GDM1 (cell line): ENCODE measurements at regions not wholly inside any gene's neighbourhood (a gene's known extent, or its start where the extent isn't known, plus 50 kb on each side); places are given as distances from the start of the nearest gene placed in this dataset.
"Not testable (repeated sequence)": the region's sequence is repeated elsewhere in the genome, so short reads cannot be mapped to it uniquely, and the experiment has no call there.

ENCODE experiments used
- DNase-seq: peaks from one replicate; lab custom pipeline; 2025; lab: John Stamatoyannopoulos, UW

DNA sequence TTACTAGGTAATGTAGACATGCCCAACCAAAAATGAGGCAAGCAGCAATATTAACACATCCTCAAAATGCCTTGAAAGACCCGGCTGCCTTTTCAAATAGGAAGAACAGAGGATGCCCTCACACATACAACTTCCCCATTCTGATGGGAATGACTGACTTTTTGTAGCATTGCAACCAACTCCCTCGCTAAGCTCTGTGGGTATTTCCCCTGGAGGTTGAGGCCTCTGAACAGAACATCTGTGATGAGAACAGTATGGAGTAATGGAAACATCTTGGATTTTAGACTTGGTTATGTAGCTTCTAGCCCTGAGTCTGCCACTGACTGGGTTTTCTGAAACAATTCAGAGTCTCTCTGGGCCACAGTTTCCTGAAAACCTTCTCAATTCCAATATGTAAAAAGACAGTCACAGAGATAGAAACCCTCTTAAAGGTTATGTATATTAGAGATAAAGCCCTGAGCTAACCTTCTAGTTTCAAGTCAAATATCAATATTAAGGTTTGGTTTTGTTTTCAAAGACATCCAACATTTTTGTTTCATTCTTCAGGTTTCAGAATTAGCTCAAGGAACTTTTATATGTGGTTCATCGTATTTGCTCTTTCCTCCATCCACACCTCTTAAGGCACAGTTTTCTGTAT lies 311.5 kb downstream of the SETD4 start:
- DNase-seq = no peak

DNA sequence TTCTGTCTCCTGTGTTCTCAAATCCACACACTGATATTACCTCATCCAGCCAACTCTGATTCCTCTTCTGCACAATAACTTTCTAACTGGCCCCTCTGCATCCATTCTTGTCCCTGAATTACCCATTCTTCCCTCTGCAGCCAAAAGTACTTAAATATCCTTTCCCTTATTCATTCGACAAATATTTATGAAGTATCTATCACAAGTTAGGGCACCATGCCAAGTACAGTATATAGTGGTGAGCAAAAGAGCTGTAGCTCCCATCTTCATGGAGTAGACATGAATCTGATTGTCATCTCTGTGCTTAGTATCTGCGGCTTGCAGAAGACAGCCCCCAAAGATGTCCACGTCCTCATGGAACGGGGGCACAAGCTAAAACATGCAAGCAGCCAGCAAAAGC lies 316.8 kb downstream of the SETD4 start:
- DNase-seq = no peak

DNA sequence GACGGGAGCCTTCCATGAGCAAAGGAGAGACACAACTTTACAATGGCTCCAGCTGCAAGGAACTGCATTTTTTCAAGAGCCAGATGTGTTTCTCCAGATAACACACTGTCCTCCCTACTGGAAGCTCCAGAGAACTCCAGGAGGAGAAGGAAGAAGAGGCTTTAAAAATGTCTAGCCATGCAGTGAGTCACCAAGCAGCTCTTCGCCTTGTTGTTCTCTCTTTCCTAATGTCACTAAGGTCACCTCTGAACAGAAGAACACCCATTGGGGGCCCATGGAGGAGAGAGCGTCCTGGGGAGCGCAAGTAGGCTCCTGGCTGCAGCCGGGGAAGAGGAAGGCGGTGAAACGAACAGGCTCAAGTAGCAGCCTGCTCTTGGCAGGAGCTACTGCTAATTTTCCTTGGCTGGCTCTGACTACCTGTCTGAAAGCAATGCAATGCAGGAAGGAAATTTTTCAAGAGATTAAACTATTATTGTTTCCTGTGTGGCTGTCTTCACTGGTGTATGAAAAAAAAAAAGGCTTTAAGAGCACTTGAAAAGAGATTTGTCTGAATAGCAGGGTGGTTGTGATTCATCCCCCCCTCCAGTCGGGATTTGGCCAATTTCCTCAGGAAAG lies 321.9 kb downstream of the SETD4 start:
- DNase-seq = no peak

DNA sequence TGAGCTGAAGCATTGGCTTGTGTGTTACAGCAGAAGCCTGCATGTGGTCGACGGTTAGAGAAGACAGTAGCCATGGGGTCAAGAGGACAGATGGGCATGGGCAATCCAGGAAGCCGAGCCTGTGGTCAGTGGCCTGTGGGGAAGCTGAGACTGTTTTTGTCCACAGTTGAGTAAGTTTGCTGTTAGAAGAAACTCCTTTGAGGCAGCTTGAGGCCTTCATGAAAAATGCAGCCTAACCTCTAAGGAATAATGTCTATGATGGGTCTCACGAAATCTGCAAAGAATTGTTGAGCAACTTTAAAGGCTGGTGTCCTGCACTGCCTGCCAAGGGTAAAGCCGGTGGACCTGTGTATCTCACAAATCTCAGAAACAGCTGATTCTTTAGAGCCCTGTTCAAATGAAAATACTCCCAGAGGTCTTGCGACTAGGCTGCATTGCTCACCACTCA lies 322.4 kb downstream of the SETD4 start:
- DNase-seq = no peak

DNA sequence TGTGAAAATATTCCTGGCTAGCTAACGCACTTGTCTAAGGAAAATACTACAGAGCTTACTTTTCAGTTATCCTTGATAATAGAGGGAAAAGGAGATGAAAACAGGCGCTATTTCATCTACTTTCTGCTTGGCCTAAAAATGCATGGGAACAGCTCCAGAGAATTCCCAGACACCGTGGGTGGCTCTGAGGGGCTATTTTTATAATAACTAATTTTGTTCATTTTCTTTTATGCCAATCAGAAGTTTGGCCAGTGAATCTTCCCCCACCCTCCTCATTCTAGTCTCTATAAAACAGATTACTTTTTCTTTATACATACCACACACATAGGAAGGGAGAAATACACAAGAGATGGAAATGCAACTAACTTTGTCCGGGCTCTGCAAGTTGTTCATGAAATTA lies 322.9 kb downstream of the SETD4 start:
- DNase-seq = no peak

DNA sequence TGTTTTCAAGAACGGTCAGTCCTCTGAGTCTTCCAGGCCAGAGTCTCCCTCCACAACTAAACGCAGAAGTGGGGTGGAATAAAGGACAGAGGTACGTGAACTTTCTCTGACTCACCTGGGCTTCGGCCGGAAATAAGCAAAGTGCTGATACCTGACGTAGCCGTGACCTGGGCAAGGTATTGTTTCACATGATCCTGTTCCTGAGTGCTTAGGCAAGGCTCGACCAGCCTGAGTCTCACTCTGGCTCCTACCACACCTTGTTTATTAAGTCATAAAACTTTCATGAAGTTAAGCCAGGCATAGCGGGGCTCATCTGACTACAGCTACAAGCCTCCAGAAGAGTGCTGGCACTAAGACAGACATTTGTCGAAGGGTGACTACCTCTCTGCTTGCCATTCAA lies 327.5 kb downstream of the SETD4 start:
- no peak for DNase-seq

DNA sequence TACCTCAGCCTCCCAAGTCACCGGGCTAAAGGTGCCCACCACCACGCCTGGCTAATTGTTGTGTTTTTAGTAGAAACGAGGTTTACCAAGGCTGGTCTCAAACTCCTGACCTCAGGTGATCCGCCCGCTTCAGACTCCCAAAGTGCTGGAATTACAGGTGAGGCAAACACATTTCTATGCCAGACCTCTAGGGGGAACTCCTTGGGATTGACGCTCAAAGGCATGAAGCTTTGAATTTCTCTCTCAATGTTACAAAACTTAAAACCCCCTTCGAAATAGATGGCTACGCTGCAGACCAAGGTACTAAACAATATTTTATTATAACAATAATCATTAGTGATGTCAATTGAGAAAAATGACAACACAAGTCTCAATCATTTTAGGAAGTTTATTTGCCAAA lies 330.0 kb downstream of the SETD4 start:
- no peak for DNase-seq

DNA sequence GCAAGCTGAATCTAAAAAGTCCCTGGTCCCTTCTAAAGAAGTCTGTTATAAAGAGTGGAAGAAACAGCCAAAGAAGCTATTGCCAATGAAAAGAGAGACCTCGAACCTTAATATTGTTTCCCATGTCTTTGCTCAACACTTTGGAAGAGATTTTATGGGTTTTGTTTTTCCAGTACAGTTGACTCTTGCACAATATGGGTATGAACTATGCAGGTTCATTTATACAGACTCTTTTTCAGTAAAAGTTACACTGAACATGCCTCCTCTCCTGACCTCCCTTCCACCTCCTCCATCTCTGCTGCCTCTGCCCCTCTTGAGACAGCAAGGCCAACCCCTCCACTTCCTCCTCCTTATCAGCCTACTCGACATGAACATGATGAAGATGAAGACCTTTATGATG lies 332.5 kb downstream of the SETD4 start:
- DNase-seq = no peak

DNA sequence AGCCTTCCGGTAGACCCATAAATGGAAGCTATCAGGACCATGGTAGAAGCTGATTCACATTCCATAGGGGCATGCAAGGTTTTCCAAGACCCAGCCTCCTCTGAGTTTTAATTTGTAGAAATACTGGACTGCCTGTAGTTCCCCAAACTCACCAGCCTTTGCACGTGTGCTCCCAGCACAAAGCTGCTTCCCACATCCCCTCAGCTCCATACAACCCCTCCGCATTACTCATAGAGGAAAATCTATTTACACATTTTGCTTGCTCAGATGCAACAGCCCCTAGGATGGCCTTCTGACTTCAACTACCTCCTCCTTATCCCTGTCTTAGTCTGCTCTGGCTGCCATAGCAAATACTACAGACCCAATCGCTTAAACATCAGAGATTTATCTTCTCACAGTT lies 336.2 kb downstream of the SETD4 start:
- DNase-seq = no peak

DNA sequence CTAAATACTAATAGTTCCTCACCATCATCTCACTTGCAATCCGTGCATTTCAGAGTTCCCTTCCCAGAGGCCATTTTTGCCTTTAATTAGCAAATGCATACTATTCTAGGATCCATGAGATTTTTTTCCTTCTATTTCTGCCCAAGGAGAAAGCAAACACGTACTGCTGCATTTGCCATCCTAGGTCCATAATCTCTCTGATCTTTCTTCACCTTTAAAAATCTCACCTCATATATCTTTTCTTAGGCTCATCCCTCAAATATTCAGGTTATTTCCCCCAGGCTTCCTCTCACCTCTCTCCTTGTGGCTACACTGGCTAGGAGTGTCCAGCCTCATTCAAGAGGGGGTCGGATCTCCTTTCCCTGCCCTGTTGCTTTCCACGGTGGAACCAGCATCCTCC lies 338.6 kb downstream of the SETD4 start:
- DNase-seq = no peak

DNA sequence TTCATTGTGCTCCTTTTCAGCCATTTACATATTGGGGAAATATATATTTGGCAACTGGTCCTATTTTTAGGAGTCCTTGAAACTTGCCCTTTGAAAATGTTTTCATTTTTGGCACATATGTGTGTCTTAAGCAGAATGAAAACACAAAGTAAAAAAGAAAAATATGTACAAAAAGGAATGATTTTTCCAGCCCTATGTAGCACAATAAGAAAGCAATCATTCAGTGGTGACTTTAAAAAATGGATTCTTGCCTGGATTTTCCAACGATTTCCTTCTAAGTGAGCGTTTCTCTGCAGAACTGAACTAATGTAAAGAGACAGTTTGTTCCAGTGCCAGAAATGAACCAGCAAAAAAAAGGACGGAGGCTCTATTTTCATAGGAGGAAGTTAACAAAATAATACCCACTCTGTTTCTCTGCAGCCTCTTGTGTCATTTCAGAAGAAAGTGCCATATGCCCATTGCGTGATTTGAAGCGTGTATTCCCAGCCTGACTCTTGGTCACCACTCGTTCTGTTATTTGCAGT lies 340.1 kb downstream of the SETD4 start:
- DNase-seq = no peak

DNA sequence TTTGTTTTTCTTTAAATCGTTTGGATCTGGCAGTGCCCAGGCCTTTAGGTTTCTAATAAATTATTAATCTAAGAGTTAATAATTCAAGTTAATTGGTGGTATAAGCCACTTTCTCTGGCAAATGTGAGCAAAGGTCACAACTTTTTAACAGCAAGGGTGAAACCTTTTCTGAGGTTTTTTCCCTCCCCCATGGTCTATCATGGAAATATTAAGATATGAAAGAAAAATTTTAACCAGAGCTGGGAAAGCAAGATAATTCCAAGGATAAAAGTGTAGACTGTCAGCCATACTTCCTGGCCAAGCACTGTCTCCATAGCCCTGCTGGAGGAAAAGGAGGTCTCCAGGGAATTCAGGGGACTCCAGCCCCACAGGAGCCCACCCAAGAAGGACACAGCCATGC lies 341.2 kb downstream of the SETD4 start:
- no peak for DNase-seq

DNA sequence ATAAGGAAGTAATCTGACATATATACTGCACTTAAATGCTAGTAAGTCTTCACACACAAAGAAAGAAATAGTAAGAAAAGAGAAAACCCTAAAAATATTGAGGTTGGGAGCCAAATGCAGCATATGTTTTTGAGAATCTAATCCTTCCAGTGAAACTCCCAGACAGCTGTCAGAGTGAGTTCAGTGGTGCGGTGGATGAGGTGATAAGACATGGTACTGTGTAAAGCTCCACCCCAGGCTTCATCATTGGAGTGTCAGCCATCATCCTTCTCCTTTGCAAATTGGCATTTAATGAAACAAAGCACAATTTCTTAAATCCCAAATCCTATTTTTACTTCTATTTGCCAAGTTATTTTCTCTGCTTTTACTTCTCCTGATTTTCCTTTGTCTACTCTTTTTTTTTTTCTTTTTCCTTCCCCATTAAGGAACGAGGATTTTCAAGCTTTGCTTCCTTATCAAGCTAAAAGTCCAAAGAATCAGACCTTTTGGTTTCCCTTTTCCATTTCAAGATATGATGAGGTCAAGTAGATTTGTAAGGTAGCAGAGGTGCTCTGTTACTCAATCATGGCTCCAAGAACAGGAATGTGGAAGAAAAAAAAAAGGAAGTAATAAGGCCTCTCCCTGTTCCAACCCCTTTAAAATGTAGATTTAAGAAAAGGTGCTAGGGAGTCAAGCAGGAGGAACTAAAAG lies 343.3 kb downstream of the SETD4 start:
- no peak for DNase-seq

DNA sequence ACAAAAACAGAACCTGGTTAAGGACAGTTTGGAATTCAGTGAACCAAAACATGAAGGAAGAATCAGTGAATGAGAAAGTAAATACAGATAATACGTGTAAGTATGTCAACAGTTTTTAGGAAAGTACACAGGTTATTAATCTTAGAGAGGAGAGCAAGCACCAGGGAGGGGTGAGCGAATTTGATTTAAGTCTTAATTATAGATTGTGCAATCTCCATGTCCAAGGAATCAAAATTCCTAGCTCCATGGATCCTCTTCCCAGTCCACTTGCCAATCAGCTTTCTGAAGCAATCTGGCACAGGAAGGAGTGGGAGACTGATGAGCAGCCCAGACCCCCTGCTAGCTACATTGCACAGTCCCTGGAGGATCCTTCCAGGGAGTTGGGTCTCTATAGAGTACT lies 346.4 kb downstream of the SETD4 start:
- DNase-seq = no peak

DNA sequence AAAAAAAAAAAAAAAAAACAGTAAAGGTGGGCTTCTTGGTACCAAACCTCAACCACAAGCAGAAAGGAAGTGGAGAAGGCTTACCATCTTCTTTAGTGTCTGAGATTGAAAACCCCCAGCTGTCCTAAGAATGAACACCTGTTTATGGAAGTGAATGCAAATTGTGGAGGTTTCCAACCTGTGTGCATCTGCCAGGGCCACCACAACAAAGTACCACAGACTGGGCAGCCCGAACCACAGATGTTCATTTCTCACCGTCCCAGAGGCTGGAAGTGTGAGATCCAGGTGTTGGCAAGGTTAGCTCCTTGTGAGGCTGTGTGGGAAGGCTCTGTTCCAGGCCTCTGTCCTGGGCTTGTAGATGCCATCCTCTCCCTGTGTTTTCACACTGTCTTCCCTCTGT lies 348.7 kb downstream of the SETD4 start:
- no peak for DNase-seq

DNA sequence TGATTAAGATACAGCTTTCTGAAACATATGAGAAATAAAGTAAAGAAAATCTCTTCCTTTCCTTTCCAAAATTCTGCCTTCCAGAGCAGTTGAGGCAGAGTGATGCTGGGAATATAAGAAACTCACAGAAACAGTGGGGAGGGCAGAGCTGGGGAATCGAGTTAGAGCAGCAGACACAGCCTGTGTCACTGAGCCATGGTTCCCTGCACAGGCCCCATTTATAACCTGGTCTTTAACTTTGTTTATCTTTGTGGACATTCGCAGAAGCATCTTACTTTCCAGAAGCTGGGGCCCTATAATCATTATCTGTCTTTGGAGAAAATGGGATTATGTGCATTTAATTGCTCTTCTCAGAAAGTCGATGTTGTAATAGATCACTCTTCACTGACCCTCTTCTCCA lies 349.1 kb downstream of the SETD4 start:
- DNase-seq = no peak

DNA sequence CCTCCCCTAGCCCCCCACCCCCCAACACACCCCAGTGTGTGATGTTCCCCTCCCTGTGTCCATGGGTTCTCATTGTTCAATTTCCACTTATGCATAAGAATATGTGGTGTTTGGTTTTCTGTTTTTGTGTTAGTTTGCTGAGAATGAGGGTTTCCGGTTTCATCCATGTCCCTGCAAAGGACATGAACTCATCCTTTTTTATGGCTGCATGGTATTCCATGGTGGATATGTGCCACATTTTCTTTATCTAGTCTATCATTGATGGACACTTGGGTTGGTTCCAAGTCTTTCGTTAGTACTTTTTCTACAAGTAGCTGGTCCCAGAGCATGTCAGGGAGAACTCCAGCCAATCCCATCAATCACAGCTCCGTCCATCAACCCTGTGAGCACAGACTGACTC lies 350.3 kb downstream of the SETD4 start:
- not testable (repeated sequence) for DNase-seq

DNA sequence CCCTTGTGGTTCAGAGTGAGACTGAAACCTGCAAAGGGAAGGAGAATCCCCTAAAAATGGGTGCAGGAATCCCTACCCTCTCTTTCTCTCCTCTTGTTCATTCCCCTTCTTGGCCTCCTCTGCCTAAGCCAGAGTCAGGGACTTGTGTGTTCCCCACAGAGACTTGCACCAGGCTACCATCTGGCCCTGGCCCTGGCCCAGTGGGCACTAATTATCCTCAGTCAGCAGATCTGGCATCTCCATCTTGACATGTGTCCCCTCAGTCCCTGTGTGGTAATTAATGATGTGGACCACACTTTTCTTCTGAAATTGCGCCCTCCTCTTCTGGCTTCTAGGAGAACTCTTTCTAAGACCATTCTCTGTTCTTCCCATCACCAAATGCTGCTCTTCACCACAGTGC lies 354.4 kb downstream of the SETD4 start:
- DNase-seq = no peak

DNA sequence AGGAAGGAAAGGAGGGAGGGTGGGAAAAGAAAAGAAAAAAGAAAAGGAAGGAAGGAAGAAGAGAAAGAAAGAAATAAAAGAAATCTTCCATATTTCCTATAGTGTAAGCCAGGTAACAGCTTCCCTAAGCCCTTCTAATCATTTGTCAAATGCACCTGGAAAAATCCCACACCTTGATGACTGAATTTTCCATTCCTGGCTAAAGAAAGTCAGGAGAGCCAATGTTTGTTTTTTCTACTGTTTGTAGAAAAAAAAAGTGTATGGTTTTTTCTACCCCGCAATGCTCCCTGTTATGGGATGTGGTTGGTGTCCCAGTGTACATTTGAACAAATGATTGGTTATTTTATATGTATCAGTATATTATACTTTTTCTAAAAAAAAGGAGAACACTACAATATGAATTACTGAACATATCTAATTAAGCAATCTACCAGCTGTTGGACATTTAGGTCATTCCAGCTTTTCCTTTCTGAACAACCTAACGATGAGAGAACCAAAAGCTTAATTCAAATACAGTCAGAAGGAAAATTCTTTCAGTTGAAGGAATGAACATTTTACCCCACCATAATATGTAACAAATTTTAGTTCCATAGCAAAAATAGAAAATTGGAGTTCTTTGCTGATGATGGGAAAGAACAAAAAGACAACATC lies 355.0 kb downstream of the SETD4 start:
- DNase-seq = no peak

DNA sequence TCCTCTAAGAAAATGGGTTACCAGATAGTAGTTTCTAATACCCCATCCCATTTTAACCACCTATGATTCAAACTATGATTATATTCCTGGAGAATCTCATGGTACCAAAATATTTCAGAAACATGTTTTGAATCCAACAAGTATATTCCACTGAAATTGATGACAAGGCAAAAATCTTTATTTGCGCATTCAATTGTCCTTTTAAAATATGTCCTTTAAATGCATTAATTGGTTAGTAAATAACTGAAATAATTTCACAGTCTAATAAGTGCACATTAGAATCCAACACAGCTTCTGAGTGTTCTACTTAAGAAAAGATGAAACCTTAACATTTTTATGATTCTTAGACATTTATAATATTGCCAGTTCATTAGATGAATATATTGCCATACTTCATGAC lies 356.6 kb downstream of the SETD4 start:
- no peak for DNase-seq

DNA sequence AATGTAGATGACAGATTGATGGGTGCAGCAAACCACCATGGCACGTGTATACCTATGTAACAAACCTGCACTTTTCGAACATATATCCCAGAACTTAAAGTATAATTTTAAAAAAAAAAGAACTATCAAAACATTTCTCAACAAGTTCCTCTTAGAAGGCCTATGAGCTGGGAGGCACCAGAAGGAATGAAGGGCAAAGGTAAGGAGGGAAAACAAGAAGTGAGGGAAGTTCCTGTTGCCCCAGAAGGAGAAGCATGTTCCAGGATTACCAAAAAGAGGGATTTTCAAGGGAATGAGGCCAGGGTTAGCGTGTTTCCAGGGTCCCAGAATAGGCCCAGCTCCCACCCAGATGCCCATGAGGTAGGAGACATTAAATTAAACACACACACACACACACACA lies 361.0 kb downstream of the SETD4 start:
- DNase-seq = no peak

DNA sequence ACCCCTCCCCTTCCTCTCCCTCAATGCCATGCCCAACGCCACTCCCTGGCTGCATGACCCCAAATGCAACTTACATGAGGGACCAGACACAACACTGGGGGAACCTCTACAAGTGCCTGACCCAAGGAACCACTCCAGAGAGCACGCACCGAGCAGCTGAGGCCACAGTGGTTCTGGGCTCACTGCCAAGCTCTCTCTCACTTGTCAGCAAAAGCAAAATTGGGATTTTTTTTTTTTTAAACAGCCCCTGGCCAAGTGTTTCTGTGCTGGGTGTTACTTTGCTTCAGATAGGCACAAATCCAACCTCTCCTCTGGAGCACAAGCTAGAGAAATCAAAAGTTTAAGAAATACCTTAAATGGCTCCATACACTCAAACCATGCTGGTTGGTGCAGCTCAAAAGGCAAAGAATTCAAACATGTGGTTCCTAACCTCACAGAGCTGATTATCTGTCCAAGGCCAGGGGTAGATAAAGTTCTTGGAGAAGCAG lies 363.0 kb downstream of the SETD4 start:
- no peak for DNase-seq

DNA sequence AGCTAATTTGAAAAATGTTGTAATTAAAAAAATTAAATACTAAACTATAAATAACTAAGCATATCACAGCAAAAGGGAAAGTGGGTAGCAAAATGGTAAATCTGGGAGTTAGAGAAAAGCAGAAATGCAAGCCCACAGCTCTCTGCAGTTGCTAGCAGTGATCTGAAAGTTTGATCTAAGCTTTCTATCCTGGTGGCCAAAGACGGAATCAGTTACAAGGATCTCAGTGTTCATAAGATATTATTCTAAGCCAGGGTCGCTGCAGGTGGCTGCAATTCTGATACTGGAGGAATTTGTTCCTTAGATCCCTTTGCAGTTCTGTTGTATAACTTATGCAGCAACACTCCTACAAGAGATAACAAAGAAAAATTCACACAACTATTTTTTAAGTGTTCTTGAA lies 363.7 kb downstream of the SETD4 start:
- no peak for DNase-seq
